Gastrocnemius medialis (tissue), 4 donors: ENCODE measurements at regions not wholly inside any gene's neighbourhood (a gene's known extent, or its start where the extent isn't known, plus 50 kb on each side); places are given as distances from the start of the nearest gene placed in this dataset.

ENCODE experiments used
- CTCF ChIP-seq, 5 experiments: fragments of 450-650 bp in 3 of 5; fragments of 200-600 bp in 2 of 5; sonication (generic) in 2 of 5; IDR thresholded peaks in 4 of 5; conservative IDR thresholded peaks in 1 of 5; 1 replicate in 4 of 5; 2 replicates in 1 of 5; pipeline ENCODE4 v1.5.1; 2016 to 2019; ENCODE audit warnings: antibody characterized with exemption in 5 of 5, mild to moderate bottlenecking in 3 of 5, moderate library complexity in 3 of 5
- POLR2A ChIP-seq, 2 donors: fragments of 450-650 bp; IDR thresholded peaks; one replicate each; pipeline ENCODE4 v1.6.1; 2017; ENCODE audit warnings: antibody characterized with exemption in 2 of 2, mild to moderate bottlenecking in 2 of 2, moderate library complexity in 2 of 2

- no peak for TF ChIP-seq CTCF (IDR thresholded peaks at IDR 0.05 in 4 of 5, conservative IDR thresholded peaks at IDR 0.05 in 1 of 5)
- TF ChIP-seq POLR2A (IDR thresholded peaks at IDR 0.05) = no peak
These were observed 51.8 kb upstream of the ADGRA1 start for GRCh38 chr10:133035952-133036351.
